ENCODE measurements at regions not wholly inside any gene's neighbourhood (a gene's known extent, or its start where the extent isn't known, plus 50 kb on each side); places are given as distances from the start of the nearest gene placed in this dataset.
"Not testable (repeated sequence)": the region's sequence is repeated elsewhere in the genome, so short reads cannot be mapped to it uniquely, and the experiment has no call there.

GRCh38 chr6:939526-940252, 246.8 kb upstream of the EXOC2 start:
- no peak overlapping the region for H3K4me3 ChIP-seq (ENCODE audit: low read length)
- no peak for TF ChIP-seq CTCF (IDR thresholded peaks at IDR 0.05; ENCODE audit: insufficient read depth, low read depth, low read length, missing control alignments)
- DNase-seq (ENCODE audit: low read depth) = no peak

DNA sequence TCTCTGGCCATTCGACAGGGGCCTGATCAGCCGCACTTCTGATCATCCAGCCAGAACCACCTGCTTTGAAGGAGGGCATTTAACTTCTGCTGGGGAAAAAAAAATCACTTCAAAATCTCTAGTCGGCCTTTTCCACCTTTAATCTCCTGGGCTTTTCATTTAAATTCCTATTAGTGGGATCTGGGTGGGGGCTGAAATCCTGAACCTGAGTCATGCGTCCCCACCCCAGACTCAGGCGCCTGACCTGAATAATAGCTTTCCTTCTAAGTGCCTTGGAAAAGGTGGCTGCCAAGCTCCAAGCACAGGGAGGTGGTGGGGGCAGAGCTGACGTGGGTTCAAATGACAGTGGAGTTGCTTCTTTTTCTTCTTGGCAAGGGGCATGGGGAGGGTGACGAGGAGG, 246.0 kb upstream of the EXOC2 start:
- no peak overlapping the region for H3K4me3 ChIP-seq (ENCODE audit: low read length)
- TF ChIP-seq CTCF (IDR thresholded peaks at IDR 0.05; ENCODE audit: insufficient read depth, low read depth, low read length, missing control alignments) = no peak
- DNase-seq (ENCODE audit: low read depth) = no peak

DNA sequence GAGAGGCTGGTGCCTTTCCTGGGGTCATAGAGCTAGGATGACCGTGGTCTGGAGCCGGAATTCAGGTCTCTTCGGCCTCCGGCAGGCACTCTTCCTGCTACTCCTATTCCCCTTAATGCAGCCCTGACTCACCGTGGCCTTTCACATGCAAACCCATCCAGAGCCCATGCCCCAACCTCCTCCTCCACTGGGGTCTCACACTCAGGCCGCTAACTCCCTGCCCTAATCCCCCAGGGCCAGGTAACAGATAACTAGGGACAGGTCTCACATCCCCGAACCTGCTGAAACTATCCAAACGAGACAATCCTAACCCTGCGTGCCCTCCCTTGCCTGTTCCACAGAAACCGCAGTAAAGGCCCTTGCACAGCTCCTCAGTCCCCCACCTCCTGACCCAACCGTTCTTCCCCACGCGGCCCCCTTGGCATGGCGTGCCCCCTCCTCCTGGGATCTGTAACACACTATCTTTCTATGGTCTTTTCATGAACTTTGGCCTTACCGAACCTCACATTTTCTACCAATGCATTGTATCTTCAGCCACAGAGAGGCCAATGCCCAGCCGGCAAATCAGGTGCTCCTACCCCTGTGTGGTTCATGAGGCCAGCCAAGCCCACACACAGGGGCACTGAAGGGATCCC, 245.4 kb upstream of the EXOC2 start:
- H3K4me3 ChIP-seq (ENCODE audit: low read length) = no peak overlapping the region
- no peak for DNase-seq (ENCODE audit: low read depth)
- no peak for TF ChIP-seq CTCF (IDR thresholded peaks at IDR 0.05; ENCODE audit: insufficient read depth, low read depth, low read length, missing control alignments)

- H3K4me3 ChIP-seq (ENCODE audit: low read length) = no peak overlapping the region
- TF ChIP-seq CTCF (IDR thresholded peaks at IDR 0.05; ENCODE audit: insufficient read depth, low read depth, low read length, missing control alignments) = no peak
- DNase-seq (ENCODE audit: low read depth) = no peak
Measured at GRCh38 chr6:935582-935981, 242.6 kb upstream of the EXOC2 start.

DNA sequence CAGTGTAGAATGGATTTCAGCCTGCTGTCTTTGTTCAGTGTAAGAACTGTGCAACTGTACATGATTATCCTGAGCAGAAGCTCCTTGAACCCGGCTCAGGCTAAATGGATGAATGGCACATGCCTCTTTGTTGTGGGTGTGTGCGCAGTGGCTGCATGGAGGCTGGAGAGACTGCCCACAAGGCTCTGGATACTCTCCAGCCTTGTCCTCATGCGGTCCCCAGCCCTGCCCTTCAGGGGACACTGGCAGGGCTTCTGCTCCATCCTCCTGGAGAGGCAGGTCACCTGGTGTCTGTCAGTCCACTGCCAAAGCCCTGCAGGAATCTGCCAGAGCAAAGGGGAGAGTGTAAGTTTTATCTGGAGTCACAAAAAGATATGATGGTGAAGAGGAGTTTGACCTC, 241.7 kb upstream of the EXOC2 start:
- DNase-seq (ENCODE audit: low read depth) = no peak
- H3K4me3 ChIP-seq (ENCODE audit: low read length) = no peak overlapping the region
- TF ChIP-seq CTCF (IDR thresholded peaks at IDR 0.05; ENCODE audit: insufficient read depth, low read depth, low read length, missing control alignments) = no peak

- DNase-seq (ENCODE audit: low read depth); H3K4me3 ChIP-seq (ENCODE audit: low read length): not testable (repeated sequence)
Measured at GRCh38 chr6:931919-932318, 239.0 kb upstream of the EXOC2 start.

DNA sequence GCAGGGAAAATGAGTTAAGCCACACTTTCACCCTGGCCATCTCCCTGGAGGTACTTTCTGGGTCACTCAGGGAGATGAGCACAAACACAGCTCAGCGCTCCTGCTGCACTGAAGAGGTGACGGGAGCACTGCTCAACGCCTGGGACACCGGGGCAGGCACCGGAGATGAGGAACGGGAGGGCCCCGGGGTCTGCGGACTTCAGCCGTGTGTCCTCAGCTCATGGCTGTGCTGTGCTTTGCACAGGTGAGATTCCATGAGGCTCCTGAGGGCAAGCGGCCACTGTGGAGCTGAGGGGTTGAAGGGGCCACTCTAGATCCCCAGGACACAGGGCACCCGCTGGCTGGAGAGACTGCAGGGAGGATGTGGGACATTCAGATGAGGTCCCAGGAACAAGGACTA, 234.2 kb upstream of the EXOC2 start:
- no peak for TF ChIP-seq CTCF (IDR thresholded peaks at IDR 0.05; ENCODE audit: insufficient read depth, low read depth, low read length, missing control alignments)
- no peak for DNase-seq (ENCODE audit: low read depth)
- no peak overlapping the region for H3K4me3 ChIP-seq (ENCODE audit: low read length)
